VCaP (cell line): ENCODE measurements at regions not wholly inside any gene's neighbourhood (a gene's known extent, or its start where the extent isn't known, plus 50 kb on each side); places are given as distances from the start of the nearest gene placed in this dataset.
"Not testable (repeated sequence)": the region's sequence is repeated elsewhere in the genome, so short reads cannot be mapped to it uniquely, and the experiment has no call there.

Source experiments
- H3K27ac ChIP-seq: fragments of 450-650 bp; 2 replicates; pipeline ENCODE4 v1.5.1; 2017
- TF ChIP-seq, protein P1 (sequence below): fragments of 450-650 bp; conservative IDR thresholded peaks from 2 replicates; pipeline ENCODE4 v1.5.1; 2017; ENCODE audit warnings: mild to moderate bottlenecking, moderate library complexity

DNA sequence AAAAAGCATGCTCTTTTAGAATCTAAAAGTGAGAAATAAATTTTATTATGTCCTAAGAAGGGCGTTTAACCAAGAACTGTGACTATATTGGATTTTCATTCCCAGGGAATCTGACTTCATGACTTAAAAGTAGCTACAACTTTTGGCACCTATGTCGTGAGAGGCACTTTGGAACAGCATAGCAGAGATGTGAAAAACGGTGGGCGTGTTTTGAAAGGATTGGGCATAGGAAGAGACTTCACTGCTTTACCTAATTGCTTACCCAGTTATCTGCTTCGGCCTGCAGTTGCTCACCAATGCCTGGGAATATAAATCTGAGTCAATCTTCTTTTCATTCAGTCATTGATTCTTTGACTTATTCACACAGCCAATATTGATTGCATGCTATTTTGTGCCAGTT lies 363.4 kb downstream of the DNAH5 start:
- TF ChIP-seq, protein P1, sequence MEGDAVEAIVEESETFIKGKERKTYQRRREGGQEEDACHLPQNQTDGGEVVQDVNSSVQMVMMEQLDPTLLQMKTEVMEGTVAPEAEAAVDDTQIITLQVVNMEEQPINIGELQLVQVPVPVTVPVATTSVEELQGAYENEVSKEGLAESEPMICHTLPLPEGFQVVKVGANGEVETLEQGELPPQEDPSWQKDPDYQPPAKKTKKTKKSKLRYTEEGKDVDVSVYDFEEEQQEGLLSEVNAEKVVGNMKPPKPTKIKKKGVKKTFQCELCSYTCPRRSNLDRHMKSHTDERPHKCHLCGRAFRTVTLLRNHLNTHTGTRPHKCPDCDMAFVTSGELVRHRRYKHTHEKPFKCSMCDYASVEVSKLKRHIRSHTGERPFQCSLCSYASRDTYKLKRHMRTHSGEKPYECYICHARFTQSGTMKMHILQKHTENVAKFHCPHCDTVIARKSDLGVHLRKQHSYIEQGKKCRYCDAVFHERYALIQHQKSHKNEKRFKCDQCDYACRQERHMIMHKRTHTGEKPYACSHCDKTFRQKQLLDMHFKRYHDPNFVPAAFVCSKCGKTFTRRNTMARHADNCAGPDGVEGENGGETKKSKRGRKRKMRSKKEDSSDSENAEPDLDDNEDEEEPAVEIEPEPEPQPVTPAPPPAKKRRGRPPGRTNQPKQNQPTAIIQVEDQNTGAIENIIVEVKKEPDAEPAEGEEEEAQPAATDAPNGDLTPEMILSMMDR = no peak
- H3K27ac ChIP-seq = no peak overlapping the region

DNA sequence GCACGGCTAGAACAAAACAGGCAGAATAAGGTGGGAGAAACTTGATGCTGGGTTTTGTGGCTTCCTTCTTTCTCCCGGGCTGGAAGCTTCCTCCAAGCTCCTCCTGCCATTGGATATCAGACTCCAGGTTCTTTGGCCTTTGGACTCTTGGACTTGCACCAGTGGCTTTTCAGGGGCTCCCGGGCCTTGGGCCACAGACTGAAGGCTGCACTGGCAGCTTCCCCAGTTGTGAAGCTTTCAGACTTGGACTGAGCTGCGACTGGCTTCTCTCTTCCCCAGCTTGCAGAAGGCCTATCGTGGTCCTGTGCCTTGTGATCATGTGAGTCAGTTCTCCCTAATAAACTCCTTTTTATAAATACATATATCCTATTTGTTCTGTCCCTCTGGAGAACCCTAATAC lies 364.4 kb downstream of the DNAH5 start:
- no peak overlapping the region for H3K27ac ChIP-seq
- TF ChIP-seq, protein P1 = no peak

DNA sequence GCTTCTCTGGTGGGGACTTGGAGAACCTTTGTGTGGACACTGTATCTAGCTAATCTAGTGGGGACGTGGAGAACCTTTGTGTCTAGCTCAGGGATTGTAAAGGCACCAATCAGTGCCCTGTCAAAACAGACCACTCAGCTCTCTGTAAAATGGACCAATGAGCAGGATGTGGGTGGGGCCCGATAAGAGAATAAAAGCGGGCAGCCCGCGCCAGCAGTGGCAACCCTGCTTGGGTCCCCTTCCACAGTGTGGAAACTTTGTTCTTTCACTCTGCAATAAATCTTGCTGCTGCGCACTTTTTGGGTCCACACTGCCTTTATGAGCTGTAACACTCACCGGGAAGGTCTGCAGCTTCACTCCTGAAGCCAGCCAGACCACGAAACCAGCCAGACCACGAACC lies 365.4 kb downstream of the DNAH5 start:
- not testable (repeated sequence) for H3K27ac ChIP-seq

DNA sequence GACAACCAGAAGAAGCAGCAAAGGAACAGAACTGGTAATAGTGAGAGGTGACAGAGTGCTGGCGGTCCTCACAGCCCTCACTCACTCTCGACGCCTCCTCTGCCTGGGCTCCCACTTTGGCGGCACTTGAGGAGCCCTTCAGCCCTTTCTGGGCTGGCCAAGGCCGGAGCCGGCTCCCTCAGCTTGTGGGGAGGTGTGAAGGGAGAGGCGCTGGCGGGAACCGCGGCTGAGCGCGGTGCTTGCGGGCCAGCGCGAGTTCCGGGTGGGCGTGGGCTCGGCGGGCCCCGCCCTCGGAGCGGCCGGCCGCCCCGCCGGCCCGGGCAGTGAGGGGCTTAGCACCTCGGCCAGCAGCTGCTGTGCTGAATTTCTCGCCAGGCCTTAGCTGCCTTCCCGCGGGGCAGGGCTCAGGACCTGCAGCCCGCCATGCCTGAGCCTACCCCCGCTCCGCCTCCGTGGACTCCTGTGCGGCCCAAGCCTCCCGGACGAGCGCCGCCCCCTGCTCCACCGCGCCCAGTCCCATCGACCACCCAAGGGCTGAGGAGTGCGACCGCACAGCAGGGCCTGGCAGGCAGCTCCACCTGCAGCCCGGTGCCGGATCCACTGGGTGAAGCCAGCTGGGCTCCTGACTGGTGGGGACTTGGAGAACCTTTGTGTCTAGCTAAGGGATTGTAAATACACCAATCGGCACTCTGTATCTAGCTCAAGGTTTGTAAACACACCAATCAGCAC lies 366.0 kb downstream of the DNAH5 start:
- H3K27ac ChIP-seq = not testable (repeated sequence)

DNA sequence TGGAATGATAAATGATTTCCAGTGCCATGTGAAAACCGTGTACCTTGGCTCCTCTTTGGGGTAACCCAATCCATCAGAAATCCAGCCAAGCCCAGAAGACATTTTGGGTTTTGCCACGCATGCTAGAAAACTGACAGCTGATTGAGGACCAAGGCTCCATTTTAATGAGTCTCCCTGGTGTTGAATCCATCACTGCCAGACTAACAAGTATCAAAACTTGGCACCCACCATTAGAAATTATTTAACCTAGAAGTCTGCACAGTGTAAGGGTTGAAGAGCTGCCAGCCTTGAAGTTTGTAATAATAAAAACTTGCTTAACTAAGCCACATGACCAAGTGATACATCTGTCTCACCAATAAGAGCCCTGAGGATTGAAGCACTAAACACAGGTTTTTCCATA lies 369.9 kb downstream of the DNAH5 start:
- no peak overlapping the region for H3K27ac ChIP-seq
- TF ChIP-seq, protein P1 = no peak

DNA sequence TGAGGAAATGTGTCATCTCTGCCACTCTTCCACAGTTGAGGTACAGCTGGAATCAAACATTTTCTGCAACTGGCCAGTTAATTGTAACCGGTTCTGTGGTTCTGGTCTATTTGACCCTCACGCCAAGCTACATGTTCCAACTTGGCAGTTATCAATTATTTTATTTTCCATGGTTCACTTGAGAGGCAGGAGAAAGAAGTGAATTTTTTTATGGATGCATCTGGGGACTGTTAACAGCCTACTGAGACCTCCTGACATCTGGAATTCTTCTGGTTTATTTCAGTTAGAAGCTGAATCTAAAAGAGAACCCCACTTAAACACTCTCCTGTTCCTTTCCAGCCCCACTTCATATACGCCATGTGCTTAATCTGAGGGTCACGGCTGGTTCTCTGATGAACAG lies 372.3 kb downstream of the DNAH5 start:
- H3K27ac ChIP-seq = no peak overlapping the region

DNA sequence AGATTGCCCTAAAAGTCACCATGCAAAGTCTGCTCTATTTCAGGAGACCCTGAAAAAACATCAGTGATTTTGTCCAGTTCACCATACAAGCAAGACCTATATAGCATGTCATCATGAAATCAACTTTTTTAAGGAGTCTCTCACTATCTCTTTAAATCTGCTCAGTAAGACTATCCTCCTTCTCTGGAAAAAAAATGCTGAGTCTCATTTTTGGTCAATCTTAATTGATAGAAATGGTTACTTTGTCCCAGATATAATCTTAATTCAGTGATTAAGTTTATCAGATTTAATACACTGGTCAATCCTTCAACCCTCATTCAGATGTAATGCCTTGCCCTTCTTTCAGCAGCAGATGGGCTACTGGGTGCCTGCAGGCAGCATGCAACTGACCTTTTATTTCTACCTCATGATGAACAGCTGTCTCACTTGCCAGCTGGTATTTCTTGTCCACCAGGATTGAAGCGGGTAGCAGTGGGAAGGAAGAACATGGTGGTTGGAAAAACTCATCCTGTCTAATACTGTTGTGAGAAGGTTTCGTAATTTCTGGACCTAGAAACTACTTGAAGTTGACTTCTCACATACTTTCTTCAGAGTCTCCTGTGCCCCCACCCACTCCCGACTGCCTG lies 375.3 kb downstream of the DNAH5 start:
- TF ChIP-seq, protein P1 = no peak
- no peak overlapping the region for H3K27ac ChIP-seq

More for the DNA sequence above, 372.3 kb downstream of the DNAH5 start:
- TF ChIP-seq, protein P1 = no peak

DNA sequence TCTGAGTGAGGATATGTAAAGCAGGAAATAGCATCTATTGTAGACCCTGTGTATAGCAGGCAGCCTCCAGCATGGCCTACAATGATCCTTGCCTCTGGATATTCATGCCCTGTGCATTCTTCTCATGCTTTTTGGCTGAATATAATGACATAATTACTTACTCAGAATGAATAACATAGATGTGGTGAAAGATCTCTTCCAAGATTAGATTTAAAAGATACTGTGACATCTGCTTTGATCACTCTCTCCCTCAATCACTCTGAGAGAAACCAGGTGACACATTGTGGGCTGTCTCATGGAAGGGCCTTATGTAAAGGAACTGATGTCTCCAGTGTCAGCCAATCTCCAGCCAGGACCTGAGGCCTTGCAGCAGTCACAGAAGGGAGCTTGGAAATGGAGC lies 376.7 kb downstream of the DNAH5 start:
- no peak overlapping the region for H3K27ac ChIP-seq
- TF ChIP-seq, protein P1 = no peak
